ENCODE measurements at regions not wholly inside any gene's neighbourhood (a gene's known extent, or its start where the extent isn't known, plus 50 kb on each side); places are given as distances from the start of the nearest gene placed in this dataset.
A peak's percentile ranks its signal among the peaks of the same experiment; 100 is the strongest.
"Not testable (repeated sequence)": the region's sequence is repeated elsewhere in the genome, so short reads cannot be mapped to it uniquely, and the experiment has no call there.

DNA sequence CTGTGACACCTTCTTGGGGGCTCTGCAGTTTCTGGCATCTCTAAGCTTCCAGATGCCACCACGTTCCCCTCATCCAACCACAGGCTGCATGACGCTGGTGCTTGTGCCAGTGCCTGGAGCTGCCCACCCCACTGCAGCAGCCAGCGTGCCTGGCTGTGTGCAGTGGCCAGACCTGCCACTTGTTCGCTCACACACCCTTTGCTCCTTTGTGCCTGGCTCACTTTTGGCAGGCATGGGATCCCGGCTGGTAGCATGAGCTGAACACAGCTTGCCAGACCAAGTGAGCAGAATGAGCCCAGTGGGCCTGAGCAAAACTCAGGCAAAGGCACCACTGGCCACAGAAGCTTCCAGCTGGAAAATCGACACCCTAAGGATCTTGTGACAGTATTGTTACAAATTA lies 562.9 kb upstream of the ACO1 start:
- no peak for DNase-seq (ENCODE audit: low spot score)

DNA sequence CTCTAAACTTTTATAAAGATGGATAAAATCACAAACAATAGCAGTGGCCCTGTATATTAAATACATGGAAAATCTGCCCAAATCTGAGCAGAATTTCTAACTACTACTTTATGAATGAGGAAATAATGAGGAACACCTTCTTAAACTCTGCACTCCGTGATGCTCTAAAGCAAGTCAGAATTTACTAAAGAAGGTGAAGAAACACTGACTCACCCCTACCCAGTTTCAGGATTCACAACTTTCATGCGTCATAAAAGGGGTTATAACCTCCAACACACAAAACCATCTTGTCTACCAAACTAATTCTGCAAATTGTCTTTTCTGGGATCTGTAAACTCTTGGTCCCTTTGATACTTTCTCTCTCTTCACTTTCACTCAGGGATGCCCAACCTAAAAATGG lies 561.1 kb upstream of the ACO1 start:
- DNase-seq (ENCODE audit: low spot score): no peak

DNA sequence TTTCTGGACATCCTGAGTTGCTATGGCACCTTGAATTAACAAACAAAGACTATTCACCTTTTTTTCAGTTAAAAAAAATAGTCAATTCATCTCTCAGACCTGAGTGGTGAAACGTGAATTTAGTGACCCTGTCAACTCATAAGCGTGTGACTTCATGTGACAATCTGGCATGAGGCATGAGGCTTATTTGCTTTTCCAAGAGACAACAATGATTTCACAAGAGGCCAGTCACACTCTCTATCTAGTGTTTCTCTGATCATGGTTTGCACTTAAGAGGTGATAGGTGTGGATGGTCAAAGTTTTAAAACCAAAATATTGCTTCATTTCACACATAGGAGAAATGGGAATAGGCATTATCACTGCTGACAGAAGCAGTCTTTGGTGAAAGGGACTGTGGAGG lies 559.6 kb upstream of the ACO1 start:
- peak; percentile 22 for DNase-seq (ENCODE audit: low spot score)

DNA sequence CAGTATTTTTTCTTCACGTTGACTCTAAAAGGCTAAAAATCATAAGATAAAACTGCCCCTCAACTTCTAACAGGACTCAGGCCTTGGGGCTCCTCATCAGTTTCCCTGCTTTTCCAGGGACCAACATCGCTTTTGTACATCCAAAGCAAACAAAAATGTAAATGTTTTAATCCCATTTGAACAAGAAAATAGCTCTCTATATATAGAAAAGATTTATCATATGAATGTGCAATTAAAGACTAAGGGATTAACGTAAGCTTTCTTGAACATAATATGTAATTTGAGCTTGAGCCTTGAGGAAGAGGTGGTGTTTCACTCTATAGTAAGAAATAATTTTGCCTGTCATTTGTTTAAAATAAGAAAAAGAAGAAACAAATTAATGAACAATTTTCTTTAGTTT lies 547.2 kb upstream of the ACO1 start:
- DNase-seq (ENCODE audit: low spot score): no peak

DNA sequence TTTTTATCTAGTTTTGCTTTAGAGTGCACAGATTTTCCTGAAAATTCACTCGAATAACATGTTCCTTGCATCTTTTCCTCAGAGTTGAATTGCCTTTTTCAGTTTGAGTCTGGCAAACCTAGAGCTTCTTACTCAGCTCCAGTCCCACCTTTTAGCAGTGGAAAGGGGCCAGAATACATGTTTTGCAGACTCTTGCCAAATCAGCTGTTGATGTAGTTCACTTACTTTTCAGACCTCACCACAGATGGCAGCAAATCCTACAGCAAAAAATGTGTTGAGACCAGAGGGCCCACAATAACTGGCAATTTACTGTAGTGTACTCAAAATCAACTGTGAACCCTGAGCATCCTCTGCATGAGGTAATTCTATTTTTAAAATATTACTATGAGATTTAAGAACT lies 545.2 kb upstream of the ACO1 start:
- DNase-seq (ENCODE audit: low spot score): no peak

DNA sequence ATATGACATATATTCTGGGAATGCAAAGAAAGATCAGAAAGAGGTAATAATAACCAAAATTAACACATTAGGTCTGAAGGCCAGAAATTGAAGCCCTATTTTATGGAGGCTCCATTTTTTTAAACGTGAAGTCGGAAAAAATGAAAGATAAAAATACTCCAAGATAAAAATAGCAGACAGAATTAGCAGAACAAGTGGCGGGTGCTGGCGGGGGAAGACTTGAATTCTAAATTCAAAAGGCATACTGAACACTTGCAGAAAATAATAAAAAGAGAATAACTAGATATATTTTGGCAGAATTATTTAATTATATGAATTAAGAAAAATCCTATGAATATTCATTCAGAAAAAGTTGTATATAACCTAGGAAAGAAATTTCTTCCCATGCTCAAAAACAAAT lies 543.7 kb upstream of the ACO1 start:
- no peak for DNase-seq (ENCODE audit: low spot score)

DNA sequence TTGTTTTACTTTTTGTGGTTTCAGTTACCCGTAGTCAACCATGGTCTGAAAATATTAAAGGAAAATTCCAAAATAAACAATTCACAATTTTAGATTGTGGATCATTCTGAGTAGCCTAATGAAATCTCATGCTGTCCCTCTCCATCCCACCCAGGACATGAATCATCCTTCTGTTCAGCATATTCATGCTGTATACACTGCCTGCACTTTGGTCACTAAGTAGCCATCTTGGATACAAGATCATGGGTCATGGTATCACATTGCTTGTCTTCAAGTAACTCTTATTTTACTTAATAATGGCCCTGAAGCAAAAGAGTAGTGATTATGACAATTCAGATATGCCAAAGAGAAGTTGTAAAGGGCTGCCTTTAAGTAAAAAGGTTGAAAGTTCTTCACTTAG lies 536.5 kb upstream of the ACO1 start:
- DNase-seq (ENCODE audit: low spot score): no peak

DNA sequence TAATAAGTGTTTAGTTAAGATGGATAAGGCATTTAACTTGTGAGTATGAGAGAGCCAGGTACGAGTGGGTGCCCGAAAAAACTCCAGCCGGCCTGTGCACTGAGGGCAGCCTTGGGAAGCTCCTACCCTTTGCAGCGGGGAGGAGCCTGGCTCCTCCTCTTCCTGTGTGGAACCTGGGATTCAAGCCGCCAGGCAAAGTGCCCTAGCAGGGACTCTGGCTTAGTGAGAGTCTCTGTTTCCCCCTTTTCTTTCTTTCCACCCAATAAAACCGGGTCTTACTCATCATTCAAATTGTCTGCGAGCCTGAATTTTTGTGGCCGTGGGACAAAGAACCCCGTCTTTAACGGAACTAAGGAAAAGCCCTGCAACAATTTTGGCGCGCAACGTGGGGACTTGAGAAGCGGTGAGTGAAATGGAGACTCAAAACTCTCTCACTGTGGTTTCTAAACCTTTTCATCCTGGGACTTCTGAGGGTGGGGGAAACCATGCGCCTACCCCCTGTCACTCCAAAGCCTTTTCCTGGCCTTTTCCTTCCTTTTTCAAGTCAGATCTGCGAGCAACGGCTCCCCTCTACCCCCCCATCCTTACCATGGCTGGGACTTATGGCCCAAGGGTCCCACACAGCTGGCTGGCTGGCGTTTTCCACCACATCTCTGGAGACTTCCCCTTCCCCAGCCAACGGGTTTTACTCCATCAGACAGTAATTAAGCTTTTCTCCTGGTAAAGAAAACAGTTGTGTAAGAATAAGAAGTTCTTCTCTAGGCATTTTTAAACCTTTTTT lies 535.7 kb upstream of the ACO1 start:
- no peak for DNase-seq (ENCODE audit: low spot score)

DNA sequence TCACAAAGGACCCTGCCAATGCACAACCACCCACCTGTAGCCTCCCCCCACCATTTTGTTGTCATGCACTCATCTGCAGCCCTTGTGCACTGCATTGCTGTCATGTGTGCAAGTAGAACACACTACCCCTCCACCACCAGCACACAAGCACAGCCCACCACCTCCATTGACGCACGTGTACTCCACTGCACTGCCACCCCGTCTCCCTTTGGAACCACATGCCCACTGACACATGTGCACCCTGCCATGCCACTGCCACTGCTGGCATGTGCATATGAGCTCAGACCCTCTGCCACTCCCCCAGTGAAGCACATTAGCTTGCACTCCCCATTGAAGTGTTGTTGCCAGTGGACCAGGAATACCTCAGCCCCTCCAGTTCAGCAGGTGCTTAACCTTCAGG lies 530.3 kb upstream of the ACO1 start:
- DNase-seq (ENCODE audit: low spot score): no peak

DNA sequence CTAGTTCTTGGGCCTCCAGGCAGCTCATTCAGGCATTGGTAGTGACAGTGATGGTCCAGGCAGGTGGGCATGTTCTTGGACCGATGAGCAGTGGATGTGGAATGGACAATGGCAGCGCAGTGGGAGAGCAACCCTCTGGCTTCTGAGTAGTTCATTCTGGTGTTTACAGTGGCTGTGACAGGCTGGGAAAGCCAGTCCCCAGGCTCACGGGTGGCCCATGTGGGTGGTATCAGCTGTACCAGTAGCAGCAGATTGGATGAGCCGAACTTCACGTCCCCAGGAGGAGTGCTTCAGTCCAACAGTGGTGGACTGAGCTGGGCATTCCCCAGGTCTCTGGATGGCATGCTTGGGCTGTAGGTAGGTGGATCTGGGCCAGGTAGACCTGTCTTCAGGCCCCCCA lies 515.6 kb upstream of the ACO1 start:
- DNase-seq (ENCODE audit: low spot score): no peak

DNA sequence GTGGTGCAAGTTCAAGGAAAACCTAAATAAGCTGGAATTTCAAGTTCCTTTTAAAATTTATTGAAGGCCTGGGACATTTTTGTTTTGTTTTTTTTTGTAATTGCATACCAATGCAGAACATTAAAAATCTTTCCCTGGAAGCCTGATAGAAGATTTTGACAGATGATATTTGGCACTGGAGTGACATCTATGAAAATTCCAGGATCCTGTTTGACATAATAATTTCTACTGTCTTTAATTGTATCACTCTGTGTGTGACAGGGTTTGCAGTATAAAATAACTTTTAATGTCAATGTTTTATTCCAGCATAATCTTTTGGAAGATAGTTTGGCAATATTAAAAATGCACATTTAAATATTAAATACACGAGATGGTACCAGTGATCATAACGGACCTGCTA lies 514.2 kb upstream of the ACO1 start:
- DNase-seq (ENCODE audit: low spot score): no peak

DNA sequence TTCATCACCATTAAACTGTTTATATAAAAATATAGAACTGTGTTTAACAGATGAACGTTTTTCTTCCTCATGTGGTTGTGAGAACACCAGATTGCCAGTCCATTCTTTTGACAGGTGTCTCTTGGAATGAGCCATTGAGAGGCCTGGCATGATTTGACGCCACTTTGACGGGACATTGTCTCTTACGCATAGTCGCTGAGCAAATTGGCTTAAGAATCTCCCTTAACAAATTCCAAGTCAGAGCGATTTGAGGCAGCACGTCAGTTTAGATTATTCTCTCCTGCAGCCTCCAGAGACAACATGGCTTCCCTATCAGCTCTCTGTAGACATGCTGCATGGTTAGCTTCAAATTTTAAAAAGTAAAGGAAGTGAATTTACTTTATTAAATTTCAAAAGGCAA lies 510.7 kb upstream of the ACO1 start:
- DNase-seq (ENCODE audit: low spot score): no peak

DNA sequence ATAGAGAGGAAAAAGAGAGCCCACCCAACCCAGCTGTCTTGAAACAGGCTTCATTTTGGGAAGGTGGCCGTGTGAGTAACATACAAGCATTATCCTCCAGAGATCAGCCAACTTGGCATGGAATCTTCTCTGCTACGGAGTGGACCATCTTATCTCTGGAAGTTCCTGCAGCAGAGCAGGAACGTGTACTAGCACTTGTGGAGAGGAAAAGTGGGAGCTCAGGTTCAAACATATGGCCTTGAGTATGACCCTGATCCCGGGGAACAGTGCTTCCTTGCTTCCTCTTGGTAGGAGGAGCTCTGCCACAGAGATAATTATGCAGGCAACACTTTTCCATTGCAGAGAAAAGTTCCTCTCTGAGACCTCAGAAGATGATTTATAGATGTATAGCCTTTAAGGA lies 490.4 kb upstream of the ACO1 start:
- DNase-seq (ENCODE audit: low spot score): no peak

DNA sequence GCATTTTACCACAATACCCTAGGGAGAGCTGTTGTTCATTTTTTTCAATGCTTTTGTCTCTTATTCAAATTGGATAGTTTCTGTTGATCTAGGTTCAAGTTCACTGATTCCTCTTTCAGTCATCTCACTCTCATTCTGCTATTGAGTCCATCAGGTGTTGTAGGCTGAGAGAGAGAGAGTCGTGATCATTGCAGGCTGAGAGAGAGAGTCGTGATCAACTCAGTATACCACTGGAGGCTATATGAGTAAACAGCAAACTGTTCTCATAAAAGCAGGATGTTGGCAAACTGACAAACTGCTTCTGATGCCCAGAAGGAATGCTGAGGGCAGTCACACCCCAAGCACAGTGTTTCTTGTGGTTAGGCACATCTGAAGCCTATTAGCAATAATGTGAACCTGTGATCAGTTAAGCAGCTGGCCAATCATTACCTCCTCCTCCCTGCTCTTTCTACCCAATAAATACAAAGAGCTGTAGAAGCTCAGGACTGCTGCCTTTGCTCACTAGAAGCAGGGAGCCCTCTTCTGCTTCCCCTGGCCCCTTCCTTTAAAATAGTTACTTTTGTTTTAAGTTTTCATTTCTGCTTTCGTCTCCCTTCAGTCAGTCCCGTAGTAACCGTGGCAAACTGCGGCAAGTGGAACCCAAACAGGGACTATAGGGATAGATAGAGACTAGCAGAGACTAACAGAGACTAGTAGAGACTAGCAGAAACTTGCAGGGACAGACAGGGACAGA lies 476.1 kb upstream of the ACO1 start:
- no peak for DNase-seq (ENCODE audit: low spot score)

DNA sequence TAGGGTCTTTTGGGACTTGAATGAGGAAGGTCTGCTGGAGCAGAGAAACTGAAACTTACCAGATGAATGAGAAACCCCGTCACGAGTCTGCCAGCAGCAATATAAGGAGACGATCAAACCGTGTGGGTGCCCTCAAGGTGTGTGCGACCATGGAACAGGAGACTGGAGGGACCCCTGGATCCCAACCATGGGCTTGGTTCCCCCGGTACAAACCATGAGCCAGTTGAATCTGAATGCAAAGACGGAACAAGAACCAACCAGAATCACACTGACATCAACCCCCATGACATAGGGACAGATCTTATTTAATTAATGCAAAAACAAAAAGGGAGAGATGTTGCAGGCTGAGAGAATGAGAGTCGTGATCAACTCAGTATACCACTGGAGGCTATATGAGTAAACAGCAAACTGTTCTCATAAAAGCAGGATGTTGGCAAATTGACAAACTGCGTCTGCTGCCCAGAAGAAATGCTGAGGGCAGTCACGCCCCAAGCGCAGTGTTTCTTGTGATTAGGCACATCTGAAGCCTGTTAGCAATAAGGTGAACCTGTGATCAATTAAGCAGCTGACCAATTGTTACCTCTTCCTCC lies 475.5 kb upstream of the ACO1 start:
- DNase-seq (ENCODE audit: low spot score): no peak

DNA sequence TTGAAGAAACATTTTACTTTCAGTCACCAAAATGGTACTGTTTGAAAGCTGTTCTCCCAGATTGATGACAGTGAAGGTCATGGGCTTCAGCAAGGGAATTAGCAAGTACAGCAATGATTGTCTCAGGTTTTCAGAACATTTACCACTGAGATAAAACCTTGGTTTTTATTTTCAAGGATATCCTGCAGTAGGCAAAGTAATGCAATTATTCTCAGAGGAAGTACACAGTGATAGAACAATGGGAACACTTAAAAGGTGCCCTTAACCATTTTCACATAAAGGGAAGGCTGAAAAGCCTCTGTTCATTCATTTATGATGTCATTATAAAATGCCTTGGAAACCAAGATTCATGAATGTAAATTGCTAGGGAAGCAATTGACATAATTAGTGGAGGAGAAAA lies 471.8 kb upstream of the ACO1 start:
- DNase-seq (ENCODE audit: low spot score): no peak

DNA sequence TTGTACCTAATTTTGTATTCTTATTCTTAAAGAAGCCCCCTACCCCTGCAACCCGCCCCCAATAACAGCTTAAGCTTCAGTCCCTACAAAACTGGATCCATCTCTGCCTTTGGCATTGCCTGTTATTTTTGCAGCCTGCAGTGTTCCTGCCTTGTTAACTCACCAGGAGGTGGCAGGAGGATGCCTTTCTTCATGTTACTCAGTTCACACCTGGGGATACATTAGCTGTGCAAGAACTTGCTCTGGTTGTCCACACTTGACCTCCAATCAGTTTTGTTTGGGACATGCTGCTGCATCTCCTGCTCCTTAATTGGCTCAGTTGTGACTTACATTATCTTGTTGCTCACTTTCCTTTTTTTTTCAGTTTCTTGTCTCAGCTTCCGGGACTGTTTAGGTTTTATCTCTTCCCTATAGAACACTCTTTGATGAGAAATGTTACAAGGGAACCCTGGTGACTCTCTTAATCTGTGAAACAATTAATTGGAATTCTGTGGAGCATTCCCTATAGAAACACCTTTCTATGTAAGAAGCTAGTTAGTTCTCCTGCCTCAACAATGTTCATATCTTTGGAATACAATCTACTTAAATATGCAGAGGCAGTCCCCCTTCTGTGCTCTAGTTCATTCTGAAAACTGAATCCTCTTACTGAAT lies 467.7 kb upstream of the ACO1 start:
- no peak for DNase-seq (ENCODE audit: low spot score)

DNA sequence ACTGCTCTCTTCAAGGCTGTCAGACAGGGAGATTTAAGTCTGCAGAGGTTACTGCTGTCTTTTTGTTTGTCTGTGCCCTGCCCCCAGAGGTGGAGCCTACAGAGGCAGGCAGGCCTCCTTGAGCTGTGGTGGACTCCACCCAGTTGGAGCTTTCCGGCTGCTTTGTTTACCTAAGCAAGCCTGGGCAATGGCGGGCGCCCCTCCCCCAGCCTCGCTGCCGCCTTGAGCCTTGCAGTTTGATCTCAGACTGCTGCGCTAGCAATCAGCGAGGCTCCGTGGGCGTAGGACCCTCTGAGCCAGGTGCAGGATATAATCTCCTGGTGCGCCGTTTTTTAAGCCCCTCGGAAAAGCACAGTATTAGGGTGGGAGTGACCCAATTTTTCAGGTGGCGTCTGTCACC lies 446.7 kb upstream of the ACO1 start:
- DNase-seq (ENCODE audit: low spot score): not testable (repeated sequence)

DNA sequence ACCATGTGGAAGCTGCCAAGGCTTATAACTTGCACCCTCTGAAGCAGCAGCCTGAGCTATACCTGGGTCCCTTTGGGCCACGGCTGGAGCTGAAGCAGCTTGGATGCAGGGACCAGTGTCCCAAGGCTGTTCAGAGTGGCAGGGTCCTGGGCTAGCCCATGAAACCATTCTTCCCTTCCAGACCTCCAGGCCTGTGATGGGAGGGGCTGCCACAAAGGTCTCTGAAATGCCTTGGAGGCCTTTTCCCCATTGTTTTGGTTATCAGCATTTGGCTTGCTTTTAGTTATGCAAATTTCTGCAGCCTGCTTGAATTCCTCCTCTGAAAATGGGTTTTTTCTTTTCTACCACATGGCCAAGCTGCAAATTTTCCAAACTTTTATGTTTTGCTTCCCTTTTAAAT lies 433.7 kb upstream of the ACO1 start:
- DNase-seq (ENCODE audit: low spot score): no peak

DNA sequence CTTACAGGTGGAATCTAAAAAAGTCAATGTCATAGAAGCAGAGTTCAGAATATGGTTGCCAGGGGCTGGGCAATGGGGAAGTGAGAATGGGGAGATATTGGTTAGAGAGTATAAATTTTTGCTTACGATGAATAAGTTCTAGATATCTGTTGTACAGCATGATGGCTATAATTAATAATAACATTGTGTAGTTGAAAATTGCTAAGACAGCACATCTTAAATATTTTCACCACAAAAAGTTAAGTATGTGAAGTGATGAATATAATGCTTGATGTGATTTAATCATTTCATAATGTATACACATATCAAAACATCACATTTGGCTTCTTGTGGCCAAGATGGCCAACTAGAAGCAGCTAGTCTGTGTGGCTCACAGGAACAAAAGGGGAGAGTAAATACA lies 425.9 kb upstream of the ACO1 start:
- no peak for DNase-seq (ENCODE audit: low spot score)

DNA sequence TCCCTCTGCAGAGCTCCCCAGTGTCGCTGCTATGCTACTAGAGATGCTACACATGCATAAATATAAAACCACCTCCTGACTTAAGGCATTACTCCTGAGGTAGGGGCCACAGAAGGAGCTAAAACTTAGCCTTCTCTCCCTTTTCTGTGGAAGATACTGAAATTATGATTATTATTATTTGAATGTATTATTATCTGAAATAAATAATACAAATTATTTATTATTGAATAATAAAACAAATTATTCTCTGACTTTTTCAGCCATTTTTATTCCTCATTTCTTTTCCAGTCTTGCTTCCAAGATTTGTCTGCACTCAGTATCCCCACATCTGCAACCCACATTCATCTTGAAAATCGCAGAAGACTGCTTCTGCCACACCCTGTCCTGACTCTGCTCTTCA lies 414.9 kb upstream of the ACO1 start:
- no peak for DNase-seq (ENCODE audit: low spot score)

DNA sequence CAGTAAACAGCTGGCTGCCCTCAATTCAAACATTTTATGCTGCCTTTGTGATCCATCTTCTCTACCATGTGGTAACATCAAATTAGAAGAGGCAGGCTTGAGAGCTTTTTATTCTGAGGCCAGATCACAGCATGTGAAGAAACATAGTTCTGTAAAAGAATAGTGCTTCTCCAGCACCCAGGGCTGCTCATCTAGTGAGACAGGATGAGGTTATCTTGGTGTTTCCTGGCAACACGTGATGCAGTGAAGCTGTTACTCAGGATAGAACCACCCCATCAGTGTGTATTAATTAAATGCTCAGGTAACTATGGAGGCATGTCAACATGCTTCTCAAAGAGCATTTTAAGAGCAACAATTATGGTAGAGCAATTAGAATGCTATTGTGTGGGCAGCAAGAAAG lies 400.5 kb upstream of the ACO1 start:
- DNase-seq (ENCODE audit: low spot score): no peak

DNA sequence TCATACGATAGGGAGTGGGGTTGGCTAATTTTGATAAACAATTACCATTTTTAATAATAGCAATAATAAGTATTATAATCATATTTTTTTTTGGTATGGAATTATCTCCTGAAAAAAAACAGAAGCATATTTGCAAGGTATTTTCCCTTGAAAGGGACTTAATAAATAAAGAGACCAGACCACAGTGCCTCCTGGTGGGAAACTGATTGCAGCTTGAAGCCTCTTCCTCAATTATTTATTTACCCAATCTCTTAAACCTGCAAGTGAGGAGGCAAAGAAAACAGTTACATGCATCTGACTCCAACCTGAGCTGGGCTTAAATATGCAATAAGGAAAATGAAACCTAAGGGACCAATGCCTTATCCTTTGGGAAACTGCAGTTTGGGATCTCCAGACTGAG lies 388.1 kb upstream of the ACO1 start:
- DNase-seq (ENCODE audit: low spot score): no peak

All from HuH-7.5 (cell line).